Trophoblast cell (in vitro differentiated cells and primary cell): ENCODE measurements at regions not wholly inside any gene's neighbourhood (a gene's known extent, or its start where the extent isn't known, plus 50 kb on each side); places are given as distances from the start of the nearest gene placed in this dataset.

Experiments
- DNase-seq, 2 donors: peaks; one replicate each; pipeline ENCODE4 v3.0.0-alpha.2; 2016
- H2AFZ ChIP-seq: 2 replicates; pipeline ENCODE4 v1.6.1; 2013; ENCODE audit warnings: low read length, moderate library complexity, mild to moderate bottlenecking; ENCODE audit not compliant: insufficient read depth, poor library complexity
- H2AK5ac ChIP-seq: 2 replicates; pipeline ENCODE4 v1.6.1; 2013; ENCODE audit warnings: mild to moderate bottlenecking, low read length
- H2BK120ac ChIP-seq: 2 replicates; pipeline ENCODE4 v1.6.1; 2013; ENCODE audit warnings: low read length, mild to moderate bottlenecking, moderate library complexity; ENCODE audit not compliant: insufficient read depth, poor library complexity
- H2BK12ac ChIP-seq: 2 replicates; pipeline ENCODE4 v1.6.1; 2013; ENCODE audit warnings: mild to moderate bottlenecking, low read length, moderate library complexity
- H2BK5ac ChIP-seq: 2 replicates; pipeline ENCODE4 v1.6.1; 2013; ENCODE audit warnings: low read length, low read depth, moderate library complexity, mild to moderate bottlenecking; ENCODE audit not compliant: poor library complexity
- H3K14ac ChIP-seq: 2 replicates; pipeline ENCODE4 v1.6.1; 2013; ENCODE audit warnings: mild to moderate bottlenecking, low read length
- H3K18ac ChIP-seq: 2 replicates; pipeline ENCODE4 v1.6.1; 2013; ENCODE audit warnings: mild to moderate bottlenecking, low read length
- H3K23ac ChIP-seq: 2 replicates; pipeline ENCODE4 v1.6.1; 2013; ENCODE audit warnings: low read length
- H3K27ac ChIP-seq: 2 replicates; pipeline ENCODE4 v1.5.1; 2013; ENCODE audit warnings: low read depth, mild to moderate bottlenecking, inconsistent platforms, low read length, moderate library complexity
- H3K27me3 ChIP-seq: 2 replicates; pipeline ENCODE4 v1.6.1; 2013; ENCODE audit warnings: inconsistent platforms, mild to moderate bottlenecking, low read length, moderate library complexity; ENCODE audit not compliant: insufficient read depth
- H3K36me3 ChIP-seq, 2 experiments: 1 replicate in 1 of 2; 2 replicates in 1 of 2; pipeline ENCODE4 v1.6.1; 2013; ENCODE audit warnings: low read length in 2 of 2, mild to moderate bottlenecking in 2 of 2, moderate library complexity in 1 of 2; ENCODE audit not compliant: insufficient read depth in 2 of 2, control insufficient read depth in 1 of 2
- H3K4ac ChIP-seq: 2 replicates; pipeline ENCODE4 v1.6.1; 2013; ENCODE audit warnings: low read depth, mild to moderate bottlenecking, low read length, moderate library complexity
- H3K4me1 ChIP-seq, 2 experiments: 1 replicate in 1 of 2; 2 replicates in 1 of 2; pipeline ENCODE4 v1.6.1; 2013; ENCODE audit warnings: low read length in 2 of 2, mild to moderate bottlenecking in 2 of 2, moderate library complexity in 1 of 2; ENCODE audit not compliant: insufficient read depth in 2 of 2, control insufficient read depth in 1 of 2
- H3K4me2 ChIP-seq: 2 replicates; pipeline ENCODE4 v1.6.1; 2013; ENCODE audit warnings: inconsistent platforms, mild to moderate bottlenecking, low read length, moderate library complexity
- H3K4me3 ChIP-seq: 2 replicates; pipeline ENCODE4 v1.5.1; 2013; ENCODE audit warnings: mild to moderate bottlenecking, low read depth, low read length, inconsistent platforms
- H3K79me1 ChIP-seq: one replicate; pipeline ENCODE4 v1.6.1; 2013; ENCODE audit warnings: low read length
- H3K79me2 ChIP-seq: 2 replicates; pipeline ENCODE4 v1.6.1; 2013; ENCODE audit warnings: low read length, mild to moderate bottlenecking; ENCODE audit not compliant: control insufficient read depth, insufficient read depth, poor library complexity
- H3K9ac ChIP-seq: 2 replicates; pipeline ENCODE4 v1.6.1; 2013; ENCODE audit warnings: mild to moderate bottlenecking, low read length
- H3K9me3 ChIP-seq: 2 replicates; pipeline ENCODE4 v1.6.1; 2013; ENCODE audit warnings: low read depth, mild to moderate bottlenecking, control low read depth, inconsistent platforms, low read length; ENCODE audit not compliant: insufficient read depth
- H4K12ac ChIP-seq: 2 replicates; pipeline ENCODE4 v1.6.1; 2013; ENCODE audit warnings: low read depth, mild to moderate bottlenecking, low read length, moderate library complexity
- H4K8ac ChIP-seq: 2 replicates; pipeline ENCODE4 v1.6.1; 2013; ENCODE audit warnings: low read depth, mild to moderate bottlenecking, low read length, moderate library complexity
- H4K91ac ChIP-seq: one replicate; pipeline ENCODE4 v1.6.1; 2013; ENCODE audit warnings: low read depth, mild to moderate bottlenecking, low read length, moderate library complexity
- WGBS: extraction: QIAGEN DNeasy Blood & Tissue Kit; methylation state at CpG from one replicate; pipeline ENCODE4 v1.1.7; 2013; ENCODE audit warnings: missing lambda C conversion rate; ENCODE audit not compliant: insufficient read length, insufficient coverage; ENCODE audit errors: extremely low coverage; 5-methylcytosine and 5-hydroxymethylcytosine counted together

DNA sequence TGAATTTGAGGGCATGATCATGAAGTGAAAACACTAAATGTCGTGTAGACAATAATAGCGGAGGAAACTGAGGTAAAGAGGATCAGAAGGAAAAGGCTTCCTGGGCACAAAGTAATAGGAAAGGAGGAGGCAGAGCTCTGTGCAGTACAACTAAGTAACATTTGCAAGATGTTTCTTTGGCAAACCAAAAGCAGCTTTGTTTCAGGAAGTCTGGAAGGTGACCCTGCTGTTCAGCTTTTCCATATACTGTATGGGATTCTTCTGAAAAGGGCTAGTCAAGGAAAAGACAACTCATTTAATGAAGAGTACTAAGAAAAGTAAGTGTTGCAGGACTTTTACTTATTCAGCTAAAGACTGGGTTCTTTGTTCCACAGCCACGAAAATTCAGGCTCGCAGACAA lies 463.1 kb downstream of the PCDH7 start:
- Histone ChIP-seq H3K27ac (no peak overlapping the region), H2BK120ac (no peak overlapping the region), H3K27me3 (no peaks in the 10 kb centered on the region), H3K18ac (no peak overlapping the region), H4K8ac (no peak overlapping the region), H2AK5ac (no peak overlapping the region), H3K79me2 (no peaks in the 10 kb centered on the region), H2BK5ac (no peak overlapping the region), H3K4me2 (no peak overlapping the region), H3K14ac (no peak overlapping the region), H3K9me3 (peaks cover 7% of the 10 kb centered on the region), H4K91ac (no peak overlapping the region), H3K23ac (no peak overlapping the region), H3K4me1 (no peaks in the 10 kb centered on the region), H2BK12ac (no peak overlapping the region), H3K9ac (no peak overlapping the region), H3K79me1 (no peaks in the 10 kb centered on the region), H3K4ac (no peak overlapping the region), H4K12ac (no peak overlapping the region), H3K36me3 (no peaks in the 10 kb centered on the region), H3K4me3 (no peak overlapping the region), H2AFZ (no peak overlapping the region)
- DNase-seq: no peak
- WGBS: no CpG with 5 or more reads among the region's 4 CpGs

DNA sequence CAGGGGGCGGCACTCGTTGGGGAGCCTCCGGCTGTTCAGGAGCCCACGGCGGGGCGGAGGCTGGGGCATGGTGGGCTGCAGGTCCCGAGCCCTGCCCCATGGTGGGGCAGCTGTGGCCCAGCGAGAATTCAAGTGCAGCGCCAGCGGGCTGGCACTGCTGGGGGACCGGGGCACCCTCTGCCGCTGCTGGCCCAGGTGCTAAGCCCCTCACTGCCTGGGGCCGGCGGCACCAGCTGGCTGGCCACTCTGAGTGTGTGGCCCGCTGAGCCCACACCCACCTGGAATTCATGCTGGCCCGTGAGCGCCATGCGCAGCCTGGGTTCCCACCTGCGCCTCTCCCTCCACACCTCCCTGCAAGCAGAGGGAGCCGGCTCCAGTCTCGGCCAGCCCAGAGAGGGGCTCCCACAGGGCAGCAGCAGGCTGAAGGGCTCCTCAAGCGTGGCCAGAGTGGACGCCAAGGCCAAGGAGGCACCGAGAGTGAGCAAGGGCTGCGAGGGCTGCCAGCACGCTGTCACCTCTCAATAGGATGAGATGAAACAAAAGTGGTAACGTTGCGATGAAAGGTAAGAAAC lies 464.9 kb downstream of the PCDH7 start:
- Histone ChIP-seq H3K36me3 (no peaks in the 10 kb centered on the region), H3K23ac (no peak overlapping the region), H3K27me3 (no peaks in the 10 kb centered on the region), H3K9ac (no peak overlapping the region), H4K8ac (no peak overlapping the region), H3K4me3 (no peak overlapping the region), H3K18ac (no peak overlapping the region), H3K4ac (no peak overlapping the region), H3K4me2 (no peak overlapping the region), H3K79me2 (no peaks in the 10 kb centered on the region), H2AFZ (no peak overlapping the region), H3K9me3 (peaks cover 7% of the 10 kb centered on the region), H3K79me1 (no peaks in the 10 kb centered on the region), H2BK12ac (no peak overlapping the region), H4K12ac (no peak overlapping the region), H3K27ac (no peak overlapping the region), H3K4me1 (no peaks in the 10 kb centered on the region), H4K91ac (no peak overlapping the region), H3K14ac (no peak overlapping the region), H2BK120ac (no peak overlapping the region), H2AK5ac (no peak overlapping the region), H2BK5ac (no peak overlapping the region)
- DNase-seq: no peak
- no CpG with 5 or more reads among the region's 28 CpGs for WGBS

DNA sequence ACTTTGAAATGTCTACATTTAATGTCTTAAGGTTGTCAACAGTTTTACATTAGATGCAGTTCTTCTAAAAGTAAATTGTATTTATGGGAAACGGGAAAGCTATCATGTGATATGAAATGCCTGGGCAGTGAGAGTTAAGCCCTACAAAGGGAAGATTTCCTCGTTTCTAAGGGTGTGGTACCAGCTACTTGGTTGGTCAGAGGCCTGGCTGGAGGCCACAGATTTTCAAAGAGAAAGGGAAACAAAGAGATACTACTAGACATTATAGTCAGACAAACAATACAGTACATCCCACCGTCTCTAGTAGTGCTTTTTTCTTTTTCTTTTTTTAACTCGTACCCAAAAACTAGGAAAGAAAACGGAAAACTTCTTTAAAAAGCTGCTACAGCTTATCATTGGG lies 467.8 kb downstream of the PCDH7 start:
- Histone ChIP-seq H3K4me3 (no peak overlapping the region), H4K12ac (no peak overlapping the region), H3K79me2 (no peaks in the 10 kb centered on the region), H3K27ac (no peak overlapping the region), H3K14ac (no peak overlapping the region), H3K4me2 (no peak overlapping the region), H3K23ac (no peak overlapping the region), H3K79me1 (no peaks in the 10 kb centered on the region), H2AK5ac (no peak overlapping the region), H3K36me3 (no peaks in the 10 kb centered on the region), H3K4me1 (no peaks in the 10 kb centered on the region), H2BK120ac (no peak overlapping the region), H2BK5ac (no peak overlapping the region), H3K27me3 (no peaks in the 10 kb centered on the region), H4K91ac (no peak overlapping the region), H3K4ac (no peak overlapping the region), H2BK12ac (no peak overlapping the region), H4K8ac (no peak overlapping the region), H3K9ac (no peak overlapping the region), H3K18ac (no peak overlapping the region), H3K9me3 (peaks cover 7% of the 10 kb centered on the region), H2AFZ (no peak overlapping the region)
- no peak for DNase-seq
- WGBS: no CpG with 5 or more reads among the region's 5 CpGs

DNA sequence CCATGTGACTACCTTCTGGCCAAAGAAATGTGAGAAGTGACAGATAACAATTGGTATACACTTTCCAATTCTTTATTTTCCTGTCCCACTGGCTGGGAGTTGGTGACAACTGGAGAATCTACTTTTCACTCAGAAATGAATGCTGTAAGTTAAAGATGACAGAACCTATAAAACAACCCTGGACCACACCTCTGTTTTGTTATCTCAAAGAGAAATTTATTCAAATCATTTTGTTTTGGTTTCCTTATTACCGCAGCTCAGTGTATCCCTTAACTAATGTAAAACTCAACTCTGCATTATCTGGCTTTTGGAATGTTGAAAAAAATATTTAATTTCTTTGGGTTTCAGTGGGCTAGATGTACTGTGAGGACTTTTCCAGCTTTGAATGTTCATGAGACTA lies 469.8 kb downstream of the PCDH7 start:
- DNase-seq: no peak
- H2AK5ac ChIP-seq: no peak overlapping the region
- no peaks in the 10 kb centered on the region for H3K79me1 ChIP-seq
- H2BK120ac ChIP-seq: no peak overlapping the region
- no peak overlapping the region for H3K23ac ChIP-seq
- no peak overlapping the region for H3K27ac ChIP-seq
- H3K9ac ChIP-seq: no peak overlapping the region
- no peak overlapping the region for H3K4ac ChIP-seq
- H3K9me3 ChIP-seq: peaks cover 4% of the 10 kb centered on the region
- H3K36me3 ChIP-seq: no peaks in the 10 kb centered on the region
- no peaks in the 10 kb centered on the region for H3K79me2 ChIP-seq
- H3K27me3 ChIP-seq: no peaks in the 10 kb centered on the region
- no peak overlapping the region for H3K14ac ChIP-seq
- no peak overlapping the region for H2AFZ ChIP-seq
- no peak overlapping the region for H2BK12ac ChIP-seq
- no peak overlapping the region for H3K18ac ChIP-seq
- H2BK5ac ChIP-seq: no peak overlapping the region
- no peak overlapping the region for H4K8ac ChIP-seq
- WGBS: no CpG with 5 or more reads among the region's 1 CpG
- H3K4me2 ChIP-seq: no peak overlapping the region
- H4K91ac ChIP-seq: no peak overlapping the region
- H4K12ac ChIP-seq: no peak overlapping the region
- no peak overlapping the region for H3K4me3 ChIP-seq
- H3K4me1 ChIP-seq: no peaks in the 10 kb centered on the region
